ENCODE measurements at regions not wholly inside any gene's neighbourhood (a gene's known extent, or its start where the extent isn't known, plus 50 kb on each side); places are given as distances from the start of the nearest gene placed in this dataset.
A peak's percentile ranks its signal among the peaks of the same experiment; 100 is the strongest.

DNA sequence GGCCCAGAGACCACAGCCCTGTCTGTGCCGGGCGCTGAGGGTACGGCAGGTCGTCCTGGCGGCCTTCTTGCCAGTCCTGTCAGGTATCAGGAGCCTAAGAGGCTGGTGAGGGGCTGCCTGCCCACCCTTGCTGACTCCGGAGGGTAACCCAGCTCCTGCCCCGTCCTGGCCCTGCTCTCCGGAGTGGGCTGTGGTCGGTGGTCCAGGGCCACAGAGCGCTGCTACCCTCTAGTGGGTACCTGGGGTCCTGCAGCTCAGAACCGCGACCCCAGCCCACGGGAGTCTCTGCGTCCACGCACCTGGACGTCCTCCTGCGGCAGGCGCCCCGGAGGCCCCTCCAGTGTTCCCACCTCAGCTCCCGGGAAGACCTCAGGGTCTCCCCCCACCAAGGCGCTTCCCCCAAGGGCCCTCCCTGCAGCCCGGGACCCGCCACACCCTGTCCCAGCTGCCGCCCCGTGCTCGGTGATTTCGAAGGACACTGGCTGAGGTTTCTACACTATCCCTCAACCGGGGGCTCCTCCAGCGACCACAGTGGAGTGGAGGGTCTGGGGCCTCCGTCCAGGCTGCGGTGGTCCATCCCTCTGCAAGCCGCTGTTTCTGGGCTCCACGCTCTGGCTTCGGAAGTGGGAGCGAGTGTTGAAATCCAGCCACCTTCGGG lies 75.9 kb upstream of the FBRSL1 start:
- Histone ChIP-seq H3K4me2 (ENCODE audit: control insufficient read depth, extremely low read depth, insufficient read depth, low read depth, low read length) (no peak overlapping the region), H3K9ac (ENCODE audit: control insufficient read depth, extremely low read depth, insufficient read depth, low read length) (no peak overlapping the region), H3K27ac (ENCODE audit: control insufficient read depth, insufficient read depth, low read length) (no peak overlapping the region), H3K9me1 (ENCODE audit: control insufficient read depth, extremely low read depth, insufficient read depth, low read length) (no peaks in the 10 kb centered on the region), H3K36me3 (ENCODE audit: control insufficient read depth in 2 of 2, extremely low read depth in 1 of 2, insufficient read depth in 2 of 2, low read length in 2 of 2) (no peaks in the 10 kb centered on the region), H3K4me1 (ENCODE audit: control insufficient read depth, extremely low read depth, insufficient read depth, low read length) (no peaks in the 10 kb centered on the region), H3K79me2 (ENCODE audit: control insufficient read depth, insufficient read depth, low read length) (no peaks in the 10 kb centered on the region), H3K4me3 (ENCODE audit: control insufficient read depth in 2 of 3, extremely low read depth in 1 of 3, insufficient read depth in 2 of 3, low read depth in 1 of 3, low read length in 3 of 3) (no peak overlapping the region), H3K27me3 (ENCODE audit: control insufficient read depth, extremely low read depth, insufficient read depth, low read length) (peaks cover 20% of the 10 kb centered on the region), H3K9me3 (ENCODE audit: control insufficient read depth, low read depth, low read length) (no peaks in the 10 kb centered on the region), H2AFZ (ENCODE audit: control insufficient read depth, low read length) (no peak overlapping the region), H4K20me1 (ENCODE audit: control insufficient read depth, extremely low read depth, insufficient read depth, low read length) (no peaks in the 10 kb centered on the region)
- DNase-seq (ENCODE audit: low read depth, low spot score) (no peak), FAIRE-seq (no peak)
- no peak for TF ChIP-seq EZH2 (IDR thresholded peaks at IDR 0.05; ENCODE audit: low read length)
- TF ChIP-seq, protein P1, sequence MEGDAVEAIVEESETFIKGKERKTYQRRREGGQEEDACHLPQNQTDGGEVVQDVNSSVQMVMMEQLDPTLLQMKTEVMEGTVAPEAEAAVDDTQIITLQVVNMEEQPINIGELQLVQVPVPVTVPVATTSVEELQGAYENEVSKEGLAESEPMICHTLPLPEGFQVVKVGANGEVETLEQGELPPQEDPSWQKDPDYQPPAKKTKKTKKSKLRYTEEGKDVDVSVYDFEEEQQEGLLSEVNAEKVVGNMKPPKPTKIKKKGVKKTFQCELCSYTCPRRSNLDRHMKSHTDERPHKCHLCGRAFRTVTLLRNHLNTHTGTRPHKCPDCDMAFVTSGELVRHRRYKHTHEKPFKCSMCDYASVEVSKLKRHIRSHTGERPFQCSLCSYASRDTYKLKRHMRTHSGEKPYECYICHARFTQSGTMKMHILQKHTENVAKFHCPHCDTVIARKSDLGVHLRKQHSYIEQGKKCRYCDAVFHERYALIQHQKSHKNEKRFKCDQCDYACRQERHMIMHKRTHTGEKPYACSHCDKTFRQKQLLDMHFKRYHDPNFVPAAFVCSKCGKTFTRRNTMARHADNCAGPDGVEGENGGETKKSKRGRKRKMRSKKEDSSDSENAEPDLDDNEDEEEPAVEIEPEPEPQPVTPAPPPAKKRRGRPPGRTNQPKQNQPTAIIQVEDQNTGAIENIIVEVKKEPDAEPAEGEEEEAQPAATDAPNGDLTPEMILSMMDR (optimal IDR thresholded peaks at IDR 0.05 in 1 of 3, IDR thresholded peaks at IDR 0.05 in 1 of 3, conservative IDR thresholded peaks at IDR 0.05 in 1 of 3; ENCODE audit: extremely low read depth in 1 of 3, insufficient read depth in 2 of 3, low read length in 3 of 3), result peak; percentile 38 to 67 (median 62)
- dilution Hi-C loops (cut with MboI; ENCODE audit: extremely low pct_ligation_motif_present, low sequenced_read_pairs), result no loop called here

DNA sequence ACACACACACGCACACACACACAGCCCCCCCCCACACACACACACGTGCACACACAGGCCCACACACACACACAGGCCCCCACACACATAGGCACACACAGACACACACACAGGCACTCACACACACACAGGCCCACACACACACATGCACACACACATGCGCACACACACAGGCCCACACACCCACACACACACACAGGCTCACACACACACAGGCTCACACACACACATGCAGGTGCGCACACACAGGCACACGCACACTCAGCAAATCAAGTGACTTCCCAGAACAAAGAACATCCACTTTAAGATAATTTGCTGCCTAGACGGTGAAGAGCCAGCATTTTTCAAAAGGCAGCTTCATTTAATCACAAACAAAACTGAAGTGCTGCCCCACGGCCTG lies 78.5 kb upstream of the FBRSL1 start:
- dilution Hi-C loops (cut with MboI; ENCODE audit: extremely low pct_ligation_motif_present, low sequenced_read_pairs), result no loop called here
- H3K27me3 ChIP-seq (ENCODE audit: control insufficient read depth, extremely low read depth, insufficient read depth, low read length), result peaks cover 46% of the 10 kb centered on the region
- TF ChIP-seq, protein P1 (optimal IDR thresholded peaks at IDR 0.05 in 1 of 3, IDR thresholded peaks at IDR 0.05 in 1 of 3, conservative IDR thresholded peaks at IDR 0.05 in 1 of 3; ENCODE audit: extremely low read depth in 1 of 3, insufficient read depth in 2 of 3, low read length in 3 of 3), result no peak
- no peak for TF ChIP-seq EZH2 (IDR thresholded peaks at IDR 0.05; ENCODE audit: low read length)

More for the DNA sequence above, 78.5 kb upstream of the FBRSL1 start:
- Histone ChIP-seq H4K20me1 (ENCODE audit: control insufficient read depth, extremely low read depth, insufficient read depth, low read length) (no peaks in the 10 kb centered on the region), H3K36me3 (ENCODE audit: control insufficient read depth in 2 of 2, extremely low read depth in 1 of 2, insufficient read depth in 2 of 2, low read length in 2 of 2) (no peaks in the 10 kb centered on the region), H3K9me3 (ENCODE audit: control insufficient read depth, low read depth, low read length) (no peaks in the 10 kb centered on the region), H3K4me1 (ENCODE audit: control insufficient read depth, extremely low read depth, insufficient read depth, low read length) (no peaks in the 10 kb centered on the region), H3K79me2 (ENCODE audit: control insufficient read depth, insufficient read depth, low read length) (no peaks in the 10 kb centered on the region), H3K9ac (ENCODE audit: control insufficient read depth, extremely low read depth, insufficient read depth, low read length) (no peak overlapping the region), H3K4me2 (ENCODE audit: control insufficient read depth, extremely low read depth, insufficient read depth, low read depth, low read length) (no peak overlapping the region), H2AFZ (ENCODE audit: control insufficient read depth, low read length) (no peak overlapping the region), H3K9me1 (ENCODE audit: control insufficient read depth, extremely low read depth, insufficient read depth, low read length) (no peaks in the 10 kb centered on the region), H3K4me3 (ENCODE audit: control insufficient read depth in 2 of 3, extremely low read depth in 1 of 3, insufficient read depth in 2 of 3, low read depth in 1 of 3, low read length in 3 of 3) (no peak overlapping the region), H3K27ac (ENCODE audit: control insufficient read depth, insufficient read depth, low read length) (no peak overlapping the region)
- DNase-seq (ENCODE audit: low read depth, low spot score) (no peak), FAIRE-seq (no peak)

All from keratinocyte (primary cell).